GM23338 (cell line): ENCODE measurements at regions not wholly inside any gene's neighbourhood (a gene's known extent, or its start where the extent isn't known, plus 50 kb on each side); places are given as distances from the start of the nearest gene placed in this dataset.

Experiments
- ATAC-seq: fragments of 200-7000 bp; cut with Tn5 transposase; 3 replicates; pipeline ENCODE4 v1.9.1; 2020
- DNase-seq: peaks from one replicate; pipeline ENCODE4 v3.0.0-alpha.2; 2015; ENCODE audit warnings: low spot score
- H2AFZ ChIP-seq: fragments of 200-600 bp; sonication (generic); 2 replicates; pipeline ENCODE4 v1.8.0; 2016; ENCODE audit warnings: antibody characterized with exemption, mild to moderate bottlenecking, moderate library complexity
- H3F3A ChIP-seq: fragments of 200-600 bp; sonication (generic); replicated peaks from 2 replicates; pipeline ENCODE4 v1.8.0; 2017; ENCODE audit warnings: antibody characterized with exemption, mixed run types, low read depth
- H3K27ac ChIP-seq: fragments of 200-600 bp; sonication (generic); 2 replicates; pipeline ENCODE4 v1.6.1; 2016; ENCODE audit warnings: low read depth
- H3K27me3 ChIP-seq: fragments of 200-600 bp; sonication (generic); 2 replicates; pipeline ENCODE4 v1.8.0; 2016; ENCODE audit warnings: mild to moderate bottlenecking, mixed run types, moderate library complexity; ENCODE audit not compliant: insufficient read depth
- H3K36me3 ChIP-seq: fragments of 200-600 bp; sonication (generic); 2 replicates; pipeline ENCODE4 v1.8.0; 2016; ENCODE audit warnings: mild to moderate bottlenecking; ENCODE audit not compliant: insufficient read depth
- H3K4me1 ChIP-seq: fragments of 200-600 bp; sonication (generic); 2 replicates; pipeline ENCODE4 v1.8.0; 2016; ENCODE audit warnings: mild to moderate bottlenecking, moderate library complexity; ENCODE audit not compliant: insufficient read depth
- H3K4me2 ChIP-seq: fragments of 200-600 bp; sonication (generic); 2 replicates; pipeline ENCODE4 v1.7.1; 2017; ENCODE audit warnings: mixed run types
- H3K4me3 ChIP-seq: fragments of 200-600 bp; sonication (generic); 2 replicates; pipeline ENCODE4 v1.6.1; 2016; ENCODE audit warnings: mixed run types
- H3K79me2 ChIP-seq: fragments of 200-600 bp; sonication (generic); replicated peaks from 2 replicates; pipeline ENCODE4 v1.8.0; 2017; ENCODE audit warnings: mild to moderate bottlenecking; ENCODE audit not compliant: insufficient read depth
- H3K9me2 ChIP-seq: fragments of 200-600 bp; sonication (generic); 2 replicates; pipeline ENCODE4 v1.8.0; 2017; ENCODE audit not compliant: insufficient read depth
- H4K20me1 ChIP-seq: fragments of 200-600 bp; sonication (generic); replicated peaks from 2 replicates; pipeline ENCODE4 v1.8.0; 2017; ENCODE audit warnings: mild to moderate bottlenecking; ENCODE audit not compliant: insufficient read depth
- H3K27ac Mint-ChIP-seq: 2 replicates; pipeline ENCODE4 v1.8.0; 2020; ENCODE audit warnings: inconsistent platforms, mild to moderate bottlenecking, moderate library complexity, mixed read lengths
- H3K27me3 Mint-ChIP-seq: 3 replicates; pipeline ENCODE4 v1.8.0; 2022; ENCODE audit warnings: low read depth, mild to moderate bottlenecking, moderate library complexity, mixed read lengths, inconsistent platforms; ENCODE audit not compliant: insufficient read depth, poor library complexity
- H3K36me3 Mint-ChIP-seq: 3 replicates; pipeline ENCODE4 v1.8.0; 2021; ENCODE audit warnings: low read depth, mild to moderate bottlenecking, inconsistent platforms, moderate library complexity, mixed read lengths
- H3K4me1 Mint-ChIP-seq: 3 replicates; pipeline ENCODE4 v1.8.0; 2020; ENCODE audit warnings: mild to moderate bottlenecking, inconsistent platforms, mixed read lengths
- H3K4me3 Mint-ChIP-seq: 3 replicates; pipeline ENCODE4 v1.8.0; 2021; ENCODE audit warnings: moderate library complexity, mild to moderate bottlenecking, inconsistent platforms, mixed read lengths
- H3K9me3 Mint-ChIP-seq: 3 replicates; pipeline ENCODE4 v1.8.0; 2020; ENCODE audit warnings: moderate library complexity, mild to moderate bottlenecking, inconsistent platforms, mixed read lengths
- EZH2 ChIP-seq: fragments of 200-600 bp; sonication (generic); IDR thresholded peaks from one replicate; pipeline ENCODE4 v1.8.0; 2017; ENCODE audit warnings: antibody characterized with exemption, mild to moderate bottlenecking, low read depth; ENCODE audit not compliant: unreplicated experiment
- EZH2phosphoT487 ChIP-seq: fragments of 200-600 bp; sonication (generic); IDR thresholded peaks from one replicate; pipeline ENCODE4 v1.8.1; 2018; ENCODE audit warnings: antibody characterized with exemption; ENCODE audit not compliant: unreplicated experiment
- JUNB ChIP-seq: IDR thresholded peaks from one replicate; pipeline ENCODE4 v1.6.1; 2016; ENCODE audit warnings: antibody characterized with exemption; ENCODE audit not compliant: unreplicated experiment
- POLR2AphosphoS5 ChIP-seq: IDR thresholded peaks from 2 replicates; pipeline ENCODE4 v1.6.1; 2016; ENCODE audit warnings: antibody characterized with exemption, low read depth
- REST ChIP-seq: IDR thresholded peaks from one replicate; pipeline ENCODE4 v1.6.1; 2018; ENCODE audit warnings: antibody characterized with exemption; ENCODE audit not compliant: unreplicated experiment
- STAT1 ChIP-seq: IDR thresholded peaks from one replicate; pipeline ENCODE4 v1.6.1; 2016; ENCODE audit warnings: antibody characterized with exemption; ENCODE audit not compliant: unreplicated experiment
- ZNF114 ChIP-seq: fragments of 250-450 bp; sonication (Bioruptor Pico); IDR thresholded peaks from 2 replicates; pipeline ENCODE4 v1.5.0; 2020; ENCODE audit warnings: mild to moderate bottlenecking, moderate library complexity
- ZNF462 ChIP-seq: fragments of 250-450 bp; sonication (Bioruptor Pico); IDR thresholded peaks from 2 replicates; pipeline ENCODE4 v1.5.0; 2020; ENCODE audit warnings: mild to moderate bottlenecking, moderate library complexity

GRCh38 chr10:9848981-9849380, 1168.7 kb upstream of the CELF2 start:
- peaks cover 54% of the 10 kb centered on the region for H3K9me3 Mint-ChIP-seq
- H3K36me3 ChIP-seq, result peaks cover 8% of the 10 kb centered on the region; the same call in 1 of the 2 replicates
- ATAC-seq (no peak), DNase-seq (no peak)
- H4K20me1 ChIP-seq, result no peaks in the 10 kb centered on the region
- no peaks in the 10 kb centered on the region for H3K4me1 ChIP-seq
- H3K27ac Mint-ChIP-seq, result no peak overlapping the region
- H3K4me1 Mint-ChIP-seq, result peaks cover 7% of the 10 kb centered on the region; the same call in 1 of the 3 replicates
- H3K27ac ChIP-seq, result no peak overlapping the region
- H3K9me2 ChIP-seq, result peaks cover 12% of the 10 kb centered on the region; the same call in 1 of the 2 replicates
- no peaks in the 10 kb centered on the region for H3K79me2 ChIP-seq
- no peaks in the 10 kb centered on the region for H3F3A ChIP-seq
- no peak overlapping the region for H3K4me3 ChIP-seq
- H3K4me2 ChIP-seq, result no peak overlapping the region
- H3K27me3 ChIP-seq, result no peaks in the 10 kb centered on the region
- peaks cover 1% of the 10 kb centered on the region for H3K27me3 Mint-ChIP-seq
- TF ChIP-seq POLR2AphosphoS5 (no peak), EZH2 (no peak), JUNB (no peak), STAT1 (no peak), ZNF462 (CRISPR knock-in tag) (no peak), ZNF114 (CRISPR knock-in tag) (no peak), REST (no peak), EZH2phosphoT487 (no peak)
- H2AFZ ChIP-seq, result no peak overlapping the region
- peaks cover 40% of the 10 kb centered on the region for H3K36me3 Mint-ChIP-seq
- no peak overlapping the region for H3K4me3 Mint-ChIP-seq
